HG03354 (cell line): ENCODE measurements at regions not wholly inside any gene's neighbourhood (a gene's known extent, or its start where the extent isn't known, plus 50 kb on each side); places are given as distances from the start of the nearest gene placed in this dataset.

Experiments
- ATAC-seq: cut with Tn5 transposase; IDR thresholded peaks from one replicate; pipeline ENCODE4 v1.9.1; 2021; ENCODE audit warnings: mild to moderate bottlenecking; ENCODE audit not compliant: unreplicated experiment, poor library complexity, severe bottlenecking

GRCh38 chr2:105576050-105576439 is 168.7 kb upstream of the NCK2 start:
- no peak for ATAC-seq

DNA sequence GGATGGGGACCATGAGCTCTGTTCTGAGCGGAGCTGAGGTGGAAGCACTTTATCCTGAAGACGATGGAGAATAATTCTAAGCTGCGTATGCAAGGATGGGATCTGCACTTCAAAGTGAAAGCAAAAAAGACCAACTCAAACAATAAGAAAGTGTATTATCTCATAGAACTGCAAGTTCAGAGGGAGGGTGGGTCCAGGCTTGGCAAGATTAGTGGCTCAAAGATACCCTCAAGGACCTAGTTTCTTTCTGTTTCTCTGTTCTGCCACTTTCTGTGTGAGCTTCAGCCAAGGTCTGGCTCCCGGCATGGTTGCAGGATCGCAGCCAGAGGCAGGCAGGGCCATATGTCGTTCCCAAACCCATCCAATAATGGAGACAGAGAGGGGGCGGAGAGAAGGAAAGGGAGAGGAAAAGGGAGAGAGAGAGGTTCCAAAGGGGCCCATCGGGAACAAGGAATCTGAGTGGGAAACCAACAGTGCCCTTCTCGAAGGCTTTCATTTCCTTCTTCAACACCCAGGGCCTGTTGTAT is 169.2 kb upstream of the NCK2 start:
- no peak for ATAC-seq

- ATAC-seq = no peak
Observed at GRCh38 chr2:105574796-105575344, 169.8 kb upstream of the NCK2 start.

GRCh38 chr2:105573910-105574655 is 170.6 kb upstream of the NCK2 start:
- ATAC-seq = no peak

DNA sequence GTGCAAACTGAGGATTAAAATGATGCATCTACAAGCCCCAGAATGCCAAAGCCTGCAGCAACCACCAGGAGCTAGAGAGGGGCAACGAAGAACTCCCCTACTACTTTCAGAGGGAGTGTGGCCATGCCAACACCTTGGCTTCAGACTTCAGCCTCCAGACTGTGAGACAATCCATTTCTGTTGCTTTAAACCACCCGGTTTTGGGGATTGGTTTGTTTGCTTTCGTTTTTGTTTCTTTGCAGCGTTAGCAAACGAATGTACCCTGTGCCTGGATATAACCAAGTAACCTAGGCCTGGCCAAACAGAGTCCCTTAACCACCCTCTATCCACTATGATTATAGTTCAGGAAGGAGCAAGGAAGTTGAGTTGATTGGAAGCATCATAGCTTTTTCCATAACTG is 171.2 kb upstream of the NCK2 start:
- ATAC-seq = no peak

DNA sequence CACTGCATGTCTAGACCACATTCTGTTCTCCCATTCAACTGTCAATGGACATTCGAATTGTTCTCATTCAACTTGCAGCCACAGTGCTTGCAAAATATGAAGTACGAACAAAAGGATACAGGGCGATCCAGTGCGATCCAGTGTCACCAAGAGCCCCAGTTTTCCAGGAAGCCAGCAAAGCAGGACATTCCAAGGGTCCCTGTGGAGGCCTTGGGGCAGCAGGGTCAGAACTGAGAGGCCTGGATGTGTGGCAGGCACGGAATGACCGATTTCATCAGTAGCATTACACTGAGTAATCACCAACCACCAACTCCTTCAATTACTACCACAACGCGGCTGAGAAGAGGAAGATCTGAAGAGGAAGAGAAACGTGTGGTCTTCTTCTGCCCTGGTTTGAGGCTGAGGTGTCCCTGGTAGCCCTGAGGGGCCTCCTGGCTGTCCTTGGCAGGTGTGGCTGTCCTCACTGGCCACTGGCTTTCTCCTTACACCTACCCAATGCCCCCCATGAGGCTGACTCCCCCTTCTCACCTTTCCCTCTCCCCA is 172.7 kb upstream of the FHL2 start:
- no peak for ATAC-seq

GRCh38 chr2:105570757-105571156 is 171.9 kb upstream of the FHL2 start:
- no peak for ATAC-seq

DNA sequence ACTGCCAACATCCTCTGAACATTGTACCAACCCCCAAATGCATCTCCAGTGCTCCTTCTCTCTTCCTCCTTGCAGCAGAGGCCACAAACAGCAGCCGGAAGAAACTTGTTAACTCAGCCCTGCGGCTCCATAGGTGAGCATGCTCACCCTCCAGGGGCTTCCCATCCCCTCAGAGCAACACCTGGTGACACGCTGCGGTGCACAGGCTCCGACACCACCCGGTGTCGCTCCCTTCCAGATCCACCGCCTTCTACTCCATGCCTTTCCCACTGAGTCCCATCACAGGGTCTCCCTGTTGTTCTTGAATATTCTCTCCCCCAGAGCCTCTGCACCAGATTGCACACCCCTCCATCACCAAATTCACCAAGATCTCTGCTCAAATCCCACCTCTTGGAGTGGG is 171.5 kb upstream of the FHL2 start:
- no peak for ATAC-seq

DNA sequence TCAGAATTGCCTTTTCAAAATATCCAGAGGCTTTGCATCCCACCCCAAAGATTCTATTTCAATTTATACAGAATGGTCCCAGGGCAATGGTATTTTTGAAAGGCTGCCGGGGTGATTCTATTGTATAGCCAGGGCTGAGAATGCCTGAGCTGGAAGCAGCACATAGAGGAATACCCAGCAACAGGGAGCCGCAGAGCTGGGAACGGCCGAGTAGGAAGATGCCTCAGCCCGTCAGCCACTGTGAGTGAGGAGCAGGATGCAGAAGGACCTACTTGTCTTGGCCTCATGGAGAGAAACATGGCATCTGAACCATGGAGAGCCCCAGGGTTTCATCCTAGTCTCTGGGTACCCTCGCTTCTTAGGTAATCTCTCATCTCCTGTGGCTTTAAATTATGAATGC is 170.8 kb upstream of the FHL2 start:
- ATAC-seq = no peak

GRCh38 chr2:105567996-105568494 is 169.2 kb upstream of the FHL2 start:
- ATAC-seq = no peak

- no peak for ATAC-seq
Observed at GRCh38 chr2:105563000-105563719, 164.3 kb upstream of the FHL2 start.

DNA sequence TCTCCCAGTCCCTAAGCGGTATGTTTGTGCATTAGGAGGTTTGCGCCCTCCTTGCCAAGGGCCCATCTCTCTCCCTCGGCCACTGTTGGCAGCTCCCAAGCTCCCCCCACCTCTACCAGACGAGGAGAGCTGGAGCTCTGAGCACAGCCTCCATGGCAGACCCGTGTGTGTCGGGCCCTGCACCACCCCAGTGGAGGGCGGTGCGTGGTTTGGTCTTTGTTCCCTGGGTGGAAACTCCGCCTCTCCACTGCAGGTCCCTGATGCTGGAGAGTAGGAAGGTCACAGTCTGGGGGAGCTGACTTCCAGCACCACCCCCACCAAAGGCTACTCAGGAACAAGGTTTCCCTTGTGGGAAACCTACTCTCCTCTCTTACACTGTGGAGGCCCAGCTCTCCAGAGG is 162.6 kb upstream of the FHL2 start:
- no peak for ATAC-seq

DNA sequence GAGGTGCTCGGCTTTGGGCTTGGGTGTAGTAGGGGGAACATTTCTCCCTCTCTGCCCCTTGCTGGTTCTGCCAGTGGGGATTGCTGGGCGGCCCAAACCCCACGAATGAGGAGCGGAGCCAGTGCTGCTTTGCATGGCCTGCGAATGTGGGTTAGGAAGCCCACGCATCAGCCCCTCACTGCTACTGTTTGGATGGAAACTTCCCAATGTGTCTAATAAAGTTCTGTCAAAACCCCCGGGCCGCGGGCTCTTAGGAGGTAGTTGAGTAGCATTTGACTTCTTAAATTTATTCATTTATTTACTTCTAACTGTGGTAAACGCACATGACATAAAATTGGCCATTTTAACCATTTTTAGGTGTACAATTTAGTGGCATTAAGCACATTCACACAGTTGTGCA is 161.3 kb upstream of the FHL2 start:
- ATAC-seq = no peak

DNA sequence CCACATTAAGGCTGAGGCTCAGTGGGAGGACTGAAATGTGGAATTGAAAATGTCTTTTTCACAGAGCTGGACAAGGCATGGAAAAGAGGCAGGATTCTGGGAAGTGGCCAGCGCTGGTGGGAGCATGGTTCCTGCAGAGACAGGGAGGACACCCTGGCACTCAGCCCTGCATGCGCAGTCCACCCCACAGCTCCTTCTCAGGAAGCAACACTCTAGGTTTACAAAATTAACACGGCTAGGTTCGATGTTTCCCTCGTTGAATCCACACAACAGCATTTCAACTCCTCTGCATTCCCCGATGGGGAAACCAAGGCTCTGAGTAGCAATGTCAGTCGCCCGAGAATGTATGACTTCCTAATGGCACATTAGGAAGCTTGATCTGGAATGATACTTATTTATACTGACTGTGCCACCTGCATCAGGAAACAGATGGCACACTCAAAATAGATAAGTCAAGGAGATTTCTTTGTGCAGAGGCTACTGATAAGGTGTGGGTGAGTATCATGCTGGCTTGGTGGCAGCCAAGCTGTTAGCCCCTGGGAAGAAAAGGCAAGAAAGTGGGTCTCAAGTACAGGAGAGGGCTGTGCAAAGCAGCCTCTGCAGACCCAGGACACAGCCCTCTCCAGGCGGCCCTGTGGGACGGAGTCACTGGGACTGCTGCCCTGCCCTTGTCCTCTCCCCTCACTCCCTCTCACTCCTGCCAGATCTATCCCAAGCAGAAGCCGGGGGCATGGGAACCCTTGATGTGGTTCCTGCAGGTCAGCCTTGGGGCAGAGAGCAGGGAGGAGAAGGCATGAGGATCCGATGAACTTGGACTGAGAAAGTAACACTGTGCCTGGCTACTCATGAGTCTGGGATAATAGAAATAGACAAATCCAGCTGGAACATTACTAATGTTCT is 158.4 kb upstream of the FHL2 start:
- no peak for ATAC-seq

- ATAC-seq = no peak
Observed at GRCh38 chr2:105556366-105556765, 157.5 kb upstream of the FHL2 start.

GRCh38 chr2:105554235-105554634 is 155.4 kb upstream of the FHL2 start:
- no peak for ATAC-seq

- no peak for ATAC-seq
Observed at GRCh38 chr2:105553538-105554196, 154.8 kb upstream of the FHL2 start.

DNA sequence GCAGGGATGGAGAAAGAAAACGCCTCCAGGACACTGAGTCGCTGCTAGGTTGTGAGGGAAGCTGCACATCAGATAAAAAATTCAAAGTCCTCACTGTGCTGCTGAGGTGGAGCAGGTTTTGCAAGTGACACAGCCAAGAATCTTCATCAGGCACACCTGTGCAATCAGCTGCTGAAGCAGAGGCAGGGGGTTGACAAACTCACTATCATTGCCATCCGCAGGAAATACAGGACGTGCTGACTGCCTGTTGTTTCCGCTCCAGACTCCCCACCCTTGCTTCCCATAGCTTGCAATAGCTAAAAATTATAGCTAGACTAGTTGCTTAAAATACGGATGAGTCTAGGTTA is 147.8 kb upstream of the FHL2 start:
- ATAC-seq = no peak
